Panc1 (cell line): ENCODE measurements at regions not wholly inside any gene's neighbourhood (a gene's known extent, or its start where the extent isn't known, plus 50 kb on each side); places are given as distances from the start of the nearest gene placed in this dataset.
A peak's percentile ranks its signal among the peaks of the same experiment; 100 is the strongest.

Experiments
- ATAC-seq: fragments of 200-7000 bp; cut with Tn5 transposase; 2 replicates; pipeline ENCODE4 v1.9.1; 2020; ENCODE audit warnings: mild to moderate bottlenecking, moderate library complexity
- BruUV-seq: library from RNA; stranded (reverse); fragments of 400-500 nt; replicated peaks from 2 replicates; lab custom pipeline; 2021; lab: Mats Ljungman, UMichigan
- CTCF ChIA-PET: fragments of 300-600 bp; sonication (Branson Sonifier 250); formaldehyde crosslinking; loops from one replicate; lab custom pipeline; 2022; ENCODE audit warnings: antibody characterized with exemption; lab: Charles Lee
- POLR2A ChIA-PET: fragments of 300-600 bp; sonication (Branson Sonifier 250); formaldehyde crosslinking; loops from one replicate; lab custom pipeline; 2022; ENCODE audit warnings: antibody characterized with exemption; lab: Charles Lee
- DNase-seq: peaks from one replicate; pipeline ENCODE4 v3.0.0-alpha.2; 2010; ENCODE audit warnings: low read depth, low spot score
- H3K27ac ChIP-seq: 2 replicates; pipeline ENCODE4 v1.5.1; 2011; ENCODE audit warnings: mild to moderate bottlenecking, low read length, inconsistent platforms
- H3K27me3 ChIP-seq: fragments of 200-500 bp; sonication (Bioruptor generic); 2 replicates; pipeline ENCODE4 v1.6.0; 2014; ENCODE audit warnings: low read length, inconsistent platforms; ENCODE audit not compliant: control insufficient read depth, insufficient read depth
- H3K36me3 ChIP-seq: fragments of 200-500 bp; sonication (Bioruptor generic); 2 replicates; pipeline ENCODE4 v1.5.1; 2014; ENCODE audit warnings: inconsistent platforms, mild to moderate bottlenecking, low read length, moderate library complexity; ENCODE audit not compliant: control insufficient read depth, insufficient read depth
- H3K4me1 ChIP-seq: 2 replicates; pipeline ENCODE4 v1.5.1; 2011; ENCODE audit warnings: inconsistent platforms, mild to moderate bottlenecking, low read length, moderate library complexity; ENCODE audit not compliant: control insufficient read depth, insufficient read depth
- H3K4me3 ChIP-seq, 2 experiments: 2 replicates each; pipeline ENCODE4 v1.5.1; 2011 to 2012; ENCODE audit warnings: low read depth in 2 of 2, low read length in 2 of 2, mild to moderate bottlenecking in 2 of 2, inconsistent platforms in 1 of 2, moderate library complexity in 1 of 2
- H3K9me3 ChIP-seq: fragments of 200-500 bp; sonication (Bioruptor generic); 2 replicates; pipeline ENCODE4 v1.5.1; 2014; ENCODE audit warnings: low read depth, mild to moderate bottlenecking, inconsistent platforms, low read length, moderate library complexity; ENCODE audit not compliant: control insufficient read depth, insufficient read depth
- CTCF ChIP-seq: fragments of 450-650 bp; IDR thresholded peaks from 2 replicates; pipeline ENCODE4 v1.5.1; 2017; ENCODE audit warnings: mild to moderate bottlenecking
- POLR2AphosphoS5 ChIP-seq: IDR thresholded peaks from 2 replicates; pipeline ENCODE4 v1.6.1; 2012; ENCODE audit warnings: mild to moderate bottlenecking, low read depth, low read length, moderate library complexity
- REST ChIP-seq, 2 experiments: IDR thresholded peaks; 2 replicates each; pipeline ENCODE4 v1.6.1; 2011 to 2012; ENCODE audit warnings: low read depth in 2 of 2, control low read depth in 1 of 2, low read length in 1 of 2, mild to moderate bottlenecking in 1 of 2, moderate library complexity in 1 of 2; ENCODE audit not compliant: insufficient read depth in 1 of 2
- SIN3A ChIP-seq: IDR thresholded peaks from 2 replicates; pipeline ENCODE4 v1.6.1; 2012; ENCODE audit warnings: low read depth, mild to moderate bottlenecking, low read length, moderate library complexity, borderline replicate concordance; ENCODE audit not compliant: insufficient read depth
- TCF7L2 ChIP-seq: IDR thresholded peaks from 2 replicates; pipeline ENCODE4 v1.6.1; 2011; ENCODE audit warnings: mild to moderate bottlenecking, low read depth, low read length, inconsistent platforms
- in situ Hi-C: cut with HindIII; loops from 2 replicates; pipeline ENCODE4 v1.10.0; 2016; ENCODE audit warnings: low sequenced_read_pairs, low pct_unique_long_range_greater_than_20kb
- intact Hi-C: fragments of 100-400 bp; cut with micrococcal nuclease; formaldehyde crosslinking; loops from one replicate; pipeline ENCODE4 v1.10.0; 2022; ENCODE audit not compliant: unreplicated experiment

- DNase-seq (no peak), ATAC-seq (no peak)
- no peaks in the 10 kb centered on the region for H3K9me3 ChIP-seq
- H3K4me3 ChIP-seq, result no peak overlapping the region
- H3K36me3 ChIP-seq, result no peaks in the 10 kb centered on the region
- TF ChIP-seq SIN3A (no peak), TCF7L2 (no peak)
- BruUV-seq, result no TSS peak
- CTCF ChIA-PET, result no interaction called here
- no peaks in the 10 kb centered on the region for H3K4me1 ChIP-seq
- H3K27ac ChIP-seq, result peak overlapping the region; percentile 1; the same call in 1 of the 2 replicates
- in situ Hi-C loops (no loop called here), intact Hi-C loops (no loop called here)
- POLR2A ChIA-PET, result interaction anchor here (0.5 kb wide), 1 partner anchor 1732 kb away, joined by 5 read pairs; no protein-coding TSS in a partner anchor
- no peaks in the 10 kb centered on the region for H3K27me3 ChIP-seq
Observed at GRCh38 chr6:105726902-105727655, 324.2 kb upstream of the PREP start.

- intact Hi-C loops, result no loop called here
- Histone ChIP-seq H3K27ac (no peak overlapping the region), H3K4me3 (no peak overlapping the region), H3K36me3 (no peaks in the 10 kb centered on the region), H3K4me1 (no peaks in the 10 kb centered on the region), H3K9me3 (peaks cover 36% of the 10 kb centered on the region), H3K27me3 (no peaks in the 10 kb centered on the region)
- TF ChIP-seq REST (IDR thresholded peaks at IDR 0.05; ENCODE audit: insufficient read depth in 1 of 2, low read depth in 2 of 2, low read length in 1 of 2) (no peak), POLR2AphosphoS5 (no peak), SIN3A (no peak), CTCF (no peak), TCF7L2 (no peak)
- no TSS peak for BruUV-seq
- DNase-seq, result no peak
- ChIA-PET CTCF (no interaction called here), POLR2A (no interaction called here)
- no peak for ATAC-seq
- in situ Hi-C loops, result no loop called here
Observed at GRCh38 chr6:105714846-105715245, 312.0 kb upstream of the PREP start.
